ENCODE measurements at regions not wholly inside any gene's neighbourhood (a gene's known extent, or its start where the extent isn't known, plus 50 kb on each side); places are given as distances from the start of the nearest gene placed in this dataset.

DNA sequence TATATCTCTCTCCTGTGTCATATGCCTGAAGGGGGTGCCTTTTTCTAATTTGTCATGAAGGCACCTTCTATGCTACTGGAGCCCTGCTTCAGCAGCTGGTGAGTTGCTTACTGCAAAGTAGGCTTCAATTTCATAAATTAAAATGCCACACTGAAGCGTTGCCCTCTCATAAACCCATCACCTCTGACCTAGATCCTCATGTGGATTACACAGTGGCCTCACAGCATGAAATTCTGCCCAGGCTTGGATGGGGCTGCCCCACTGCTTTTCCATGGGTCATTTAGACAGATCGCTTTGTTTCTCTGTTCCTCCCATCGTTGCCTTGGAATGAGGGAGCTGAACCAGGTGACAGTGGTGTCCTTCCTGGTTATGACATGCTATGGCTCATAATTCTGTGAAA lies 131.2 kb downstream of the RPL22L1 start:
- TF ChIP-seq ARNT (IDR thresholded peaks at IDR 0.05), result no peak
- TF ChIP-seq SUZ12 (IDR thresholded peaks at IDR 0.05), result no peak
- TF ChIP-seq FOXA1 (IDR thresholded peaks at IDR 0.05), result no peak
- TF ChIP-seq SP1 (IDR thresholded peaks at IDR 0.05), result no peak
- TF ChIP-seq NFRKB (IDR thresholded peaks at IDR 0.05), result no peak
- no peak for TF ChIP-seq PKNOX1 (IDR thresholded peaks at IDR 0.05)
- TF ChIP-seq FOXK2 (IDR thresholded peaks at IDR 0.05), result no peak
- no peak for TF ChIP-seq BHLHE40 (IDR thresholded peaks at IDR 0.05; ENCODE audit: borderline replicate concordance)
- TF ChIP-seq FOXM1 (IDR thresholded peaks at IDR 0.05; ENCODE audit: borderline replicate concordance), result no peak
- no peak for TF ChIP-seq ELF4 (IDR thresholded peaks at IDR 0.05)
- TF ChIP-seq HDGF (IDR thresholded peaks at IDR 0.05; ENCODE audit: borderline replicate concordance), result no peak
- TF ChIP-seq LEF1 (IDR thresholded peaks at IDR 0.05; ENCODE audit: borderline replicate concordance), result no peak

Measured in HEK293T (cell line).